Fibroblast of lung (primary cell): ENCODE measurements at regions not wholly inside any gene's neighbourhood (a gene's known extent, or its start where the extent isn't known, plus 50 kb on each side); places are given as distances from the start of the nearest gene placed in this dataset.

Experiments used
- DNase-seq, 2 donors: peaks; one replicate each; pipeline versions ENCODE4 v3.0.0 to v3.0.0-alpha.2; 2010; ENCODE audit warnings: low read depth in 2 of 2
- H2AFZ ChIP-seq: 2 replicates; pipeline ENCODE4 v1.5.1; 2012; ENCODE audit warnings: low read length, control low read depth, inconsistent platforms
- H3K27ac ChIP-seq: 2 replicates; pipeline ENCODE4 v1.5.1; 2011; ENCODE audit warnings: low read length, control low read depth; ENCODE audit not compliant: insufficient read depth
- H3K27me3 ChIP-seq: 2 replicates; pipeline ENCODE4 v1.5.1; 2011; ENCODE audit warnings: mild to moderate bottlenecking, low read length; ENCODE audit not compliant: control insufficient read depth, insufficient read depth
- H3K36me3 ChIP-seq: 2 replicates; pipeline ENCODE4 v1.5.1; 2011; ENCODE audit warnings: low read length; ENCODE audit not compliant: control insufficient read depth, insufficient read depth
- H3K4me1 ChIP-seq: 2 replicates; pipeline ENCODE4 v1.5.1; 2011; ENCODE audit warnings: low read length; ENCODE audit not compliant: control insufficient read depth, insufficient read depth; ENCODE audit errors: extremely low read depth
- H3K4me2 ChIP-seq: 2 replicates; pipeline ENCODE4 v1.5.1; 2011; ENCODE audit warnings: low read length, control low read depth; ENCODE audit not compliant: insufficient read depth; ENCODE audit errors: extremely low read depth
- H3K4me3 ChIP-seq, 4 experiments: fragments of 200-600 bp in 1 of 4; sonication (generic) in 1 of 4; replicated peaks in 1 of 4; 2 replicates each; pipeline ENCODE4 v1.5.1; 2011 to 2016; ENCODE audit warnings: low read length in 4 of 4, low read depth in 3 of 4, mild to moderate bottlenecking in 3 of 4, control low read depth in 2 of 4, inconsistent platforms in 1 of 4, mixed read lengths in 1 of 4; ENCODE audit not compliant: insufficient read depth in 1 of 4; ENCODE audit errors: control extremely low read depth in 1 of 4
- H3K79me2 ChIP-seq: 2 replicates; pipeline ENCODE4 v1.5.1; 2012; ENCODE audit warnings: mild to moderate bottlenecking, low read length, inconsistent platforms; ENCODE audit not compliant: control insufficient read depth, insufficient read depth
- H3K9ac ChIP-seq: 2 replicates; pipeline ENCODE4 v1.5.1; 2011; ENCODE audit warnings: mild to moderate bottlenecking, low read length, control low read depth; ENCODE audit not compliant: insufficient read depth
- H3K9me3 ChIP-seq: 2 replicates; pipeline ENCODE4 v1.5.1; 2012; ENCODE audit warnings: low read depth, low read length; ENCODE audit not compliant: control insufficient read depth, insufficient read depth
- H4K20me1 ChIP-seq: 2 replicates; pipeline ENCODE4 v1.5.1; 2011; ENCODE audit warnings: low read length; ENCODE audit not compliant: control insufficient read depth, insufficient read depth; ENCODE audit errors: extremely low read depth
- CTCF ChIP-seq, 2 donors: IDR thresholded peaks in 1 of 2; conservative IDR thresholded peaks in 1 of 2; 1 replicate in 1 of 2; 2 replicates in 1 of 2; pipeline ENCODE4 v1.5.1; 2011 to 2012; ENCODE audit warnings: low read length in 2 of 2, control low read depth in 1 of 2, inconsistent platforms in 1 of 2, low read depth in 1 of 2, mild to moderate bottlenecking in 1 of 2
- EZH2 ChIP-seq: IDR thresholded peaks from 2 replicates; pipeline ENCODE4 v1.5.1; 2012; ENCODE audit warnings: low read length, control low read depth, mild to moderate bottlenecking; ENCODE audit errors: missing control alignments

- H3K4me1 ChIP-seq = peaks cover 18% of the 10 kb centered on the region
- no peak for TF ChIP-seq EZH2
- TF ChIP-seq CTCF (conservative IDR thresholded peaks at IDR 0.05 in 1 of 2, IDR thresholded peaks at IDR 0.05 in 1 of 2; ENCODE audit: low read depth in 1 of 2, low read length in 2 of 2) = no peak
- H3K79me2 ChIP-seq = no peaks in the 10 kb centered on the region
- no peaks in the 10 kb centered on the region for H3K27me3 ChIP-seq
- no peaks in the 10 kb centered on the region for H3K9me3 ChIP-seq
- no peaks in the 10 kb centered on the region for H3K36me3 ChIP-seq
- no peak overlapping the region for H3K4me2 ChIP-seq
- H3K27ac ChIP-seq = no peak overlapping the region
- H3K4me3 ChIP-seq = no peak overlapping the region
- H3K9ac ChIP-seq = no peak overlapping the region
- no peak for DNase-seq
- no peak overlapping the region for H2AFZ ChIP-seq
- H4K20me1 ChIP-seq = no peaks in the 10 kb centered on the region
These were observed 225.9 kb downstream of the SEC61B start for GRCh38 chr9:99447951-99448350.

GRCh38 chr9:99449726-99450125 is 227.6 kb downstream of the SEC61B start:
- Histone ChIP-seq H3K4me2 (no peak overlapping the region), H2AFZ (no peak overlapping the region), H3K36me3 (no peaks in the 10 kb centered on the region), H3K27me3 (no peaks in the 10 kb centered on the region), H3K4me1 (peaks cover 16% of the 10 kb centered on the region), H3K79me2 (no peaks in the 10 kb centered on the region), H3K9ac (no peak overlapping the region), H4K20me1 (no peaks in the 10 kb centered on the region), H3K4me3 (no peak overlapping the region), H3K9me3 (no peaks in the 10 kb centered on the region), H3K27ac (no peak overlapping the region)
- no peak for DNase-seq
- TF ChIP-seq EZH2 (no peak), CTCF (conservative IDR thresholded peaks at IDR 0.05 in 1 of 2, IDR thresholded peaks at IDR 0.05 in 1 of 2; ENCODE audit: low read depth in 1 of 2, low read length in 2 of 2) (no peak)

- Histone ChIP-seq H2AFZ (no peak overlapping the region), H3K4me1 (peaks cover 5% of the 10 kb centered on the region), H3K9ac (no peak overlapping the region), H3K36me3 (no peaks in the 10 kb centered on the region), H3K27me3 (no peaks in the 10 kb centered on the region), H3K79me2 (no peaks in the 10 kb centered on the region), H3K4me2 (no peak overlapping the region), H3K9me3 (no peaks in the 10 kb centered on the region), H4K20me1 (no peaks in the 10 kb centered on the region), H3K27ac (no peak overlapping the region), H3K4me3 (no peak overlapping the region)
- no peak for TF ChIP-seq CTCF (conservative IDR thresholded peaks at IDR 0.05 in 1 of 2, IDR thresholded peaks at IDR 0.05 in 1 of 2; ENCODE audit: low read depth in 1 of 2, low read length in 2 of 2)
- TF ChIP-seq EZH2 = no peak
- peak in 1 of 2 donors; percentile 33 for DNase-seq
These were observed 229.1 kb downstream of the SEC61B start for GRCh38 chr9:99451112-99451606.
